Right ventricle myocardium superior (tissue), 1 donor: ENCODE measurements at regions not wholly inside any gene's neighbourhood (a gene's known extent, or its start where the extent isn't known, plus 50 kb on each side); places are given as distances from the start of the nearest gene placed in this dataset.
"Not testable (repeated sequence)": the region's sequence is repeated elsewhere in the genome, so short reads cannot be mapped to it uniquely, and the experiment has no call there.

Experiments
- ATAC-seq: fragments of 200-7000 bp; cut with Tn5 transposase; one replicate; pipeline ENCODE4 v1.9.1; 2020; ENCODE audit warnings: mild to moderate bottlenecking; ENCODE audit not compliant: poor library complexity
- DNase-seq: peaks from one replicate; pipeline ENCODE4 v3.0.0-alpha.2; 2020
- intact Hi-C: fragments of 100-400 bp; cut with DNase I; formaldehyde crosslinking; loops from one replicate; pipeline ENCODE4 v1.11.2; 2022
- donor health status: DM: no; HTN: yes; CAD: no; lungs with severe emphysema.

DNA sequence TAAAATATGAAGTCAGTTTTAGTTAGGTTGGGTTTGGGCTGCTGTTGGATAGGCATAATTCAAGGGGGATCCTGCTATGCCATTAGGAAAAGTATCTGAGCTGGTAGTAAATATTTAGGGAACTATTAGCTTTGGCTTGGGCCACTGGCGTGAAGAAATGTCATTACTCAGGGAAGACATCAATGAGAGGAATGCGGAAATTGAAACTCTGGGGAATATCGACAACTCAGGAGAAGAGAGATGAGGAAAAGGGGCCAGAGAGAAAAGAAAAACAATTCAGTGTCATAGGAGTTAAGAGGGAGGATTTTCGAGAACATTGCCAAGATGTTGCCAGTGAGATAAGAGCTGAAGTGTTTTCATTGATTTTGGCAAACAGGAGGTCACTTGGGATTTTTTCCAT, 149.7 kb upstream of the PARD3B start:
- DNase-seq (no peak), ATAC-seq (no peak)
- intact Hi-C loops, result no loop called here

DNA sequence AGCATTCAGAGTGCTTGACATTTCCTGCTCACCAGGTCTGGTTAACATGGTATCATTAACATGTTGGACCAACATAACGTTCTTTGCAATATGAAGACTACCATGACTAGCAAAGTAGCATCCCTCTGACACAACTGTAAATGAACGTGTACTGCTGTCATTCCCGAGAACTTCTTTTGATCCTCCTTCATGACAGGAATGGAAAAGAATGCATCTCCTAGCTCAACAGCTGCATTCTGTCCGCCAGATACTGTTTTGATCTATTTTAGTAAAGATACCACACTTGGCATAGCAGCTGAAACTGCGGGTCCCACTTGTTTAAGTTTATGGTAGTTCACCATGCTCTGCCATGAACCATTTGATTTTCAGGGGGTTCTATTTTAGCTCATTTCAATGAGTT, 144.2 kb upstream of the PARD3B start:
- ATAC-seq (no peak), DNase-seq (no peak)
- intact Hi-C loops, result no loop called here

DNA sequence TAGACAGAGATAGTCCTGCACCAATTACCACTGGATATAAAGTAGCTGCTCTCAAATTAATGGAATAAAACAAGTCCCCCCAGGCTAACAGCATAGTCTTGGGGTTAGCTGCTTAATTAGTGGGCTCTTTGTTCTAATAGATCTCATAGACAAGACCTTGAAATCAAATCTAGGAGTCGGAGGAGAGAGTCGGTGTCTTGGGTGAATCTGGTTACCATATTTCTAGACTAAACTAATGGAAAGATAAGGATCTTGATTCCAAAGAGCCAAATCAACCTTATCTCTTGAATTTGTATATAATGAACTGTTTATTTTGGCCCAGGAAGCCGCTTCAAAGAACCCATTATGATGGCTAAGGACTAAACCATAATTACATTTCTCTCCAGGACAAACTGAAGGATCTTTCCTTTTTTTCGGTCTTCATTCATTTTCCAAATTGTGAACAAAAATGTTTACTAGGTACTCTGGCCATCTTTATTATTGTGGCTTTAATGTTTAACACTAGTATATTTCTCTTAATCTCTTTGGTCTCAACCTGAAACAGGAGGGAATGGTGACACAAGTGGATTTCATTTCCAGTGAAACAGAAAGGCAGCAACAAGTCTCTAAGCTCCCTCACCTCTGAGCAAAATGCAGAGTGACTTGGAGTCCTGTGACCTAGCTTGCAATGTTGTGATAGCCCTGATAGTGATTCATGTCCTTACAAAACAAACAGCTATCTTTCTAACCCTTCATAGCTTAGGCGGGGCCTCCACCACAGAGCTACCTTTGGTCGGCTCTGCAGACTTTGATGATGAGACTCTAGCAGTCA, 137.9 kb upstream of the PARD3B start:
- DNase-seq, result no peak
- no peak for ATAC-seq
- intact Hi-C loops, result no loop called here

DNA sequence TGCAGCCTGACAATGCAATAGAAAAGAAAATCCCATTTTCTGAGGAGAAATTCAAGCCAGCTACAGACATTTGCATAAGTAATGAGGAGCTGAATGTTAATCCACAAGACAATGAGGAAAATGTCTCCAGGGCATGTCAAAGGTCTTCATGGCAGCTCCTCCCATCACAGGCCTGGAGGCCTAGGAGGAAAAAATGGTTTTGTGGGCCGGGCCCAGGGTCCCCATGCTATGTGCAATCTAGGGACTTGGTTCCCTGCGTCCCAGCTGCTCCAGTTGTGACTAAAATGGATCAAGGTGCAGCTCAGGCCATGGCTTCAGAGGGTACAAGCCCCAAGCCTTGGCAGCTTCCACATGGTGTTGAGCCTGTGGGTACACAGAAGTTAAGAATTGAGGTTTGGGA, 132.5 kb upstream of the PARD3B start:
- ATAC-seq, intact Hi-C loops, DNase-seq: not testable (repeated sequence)

DNA sequence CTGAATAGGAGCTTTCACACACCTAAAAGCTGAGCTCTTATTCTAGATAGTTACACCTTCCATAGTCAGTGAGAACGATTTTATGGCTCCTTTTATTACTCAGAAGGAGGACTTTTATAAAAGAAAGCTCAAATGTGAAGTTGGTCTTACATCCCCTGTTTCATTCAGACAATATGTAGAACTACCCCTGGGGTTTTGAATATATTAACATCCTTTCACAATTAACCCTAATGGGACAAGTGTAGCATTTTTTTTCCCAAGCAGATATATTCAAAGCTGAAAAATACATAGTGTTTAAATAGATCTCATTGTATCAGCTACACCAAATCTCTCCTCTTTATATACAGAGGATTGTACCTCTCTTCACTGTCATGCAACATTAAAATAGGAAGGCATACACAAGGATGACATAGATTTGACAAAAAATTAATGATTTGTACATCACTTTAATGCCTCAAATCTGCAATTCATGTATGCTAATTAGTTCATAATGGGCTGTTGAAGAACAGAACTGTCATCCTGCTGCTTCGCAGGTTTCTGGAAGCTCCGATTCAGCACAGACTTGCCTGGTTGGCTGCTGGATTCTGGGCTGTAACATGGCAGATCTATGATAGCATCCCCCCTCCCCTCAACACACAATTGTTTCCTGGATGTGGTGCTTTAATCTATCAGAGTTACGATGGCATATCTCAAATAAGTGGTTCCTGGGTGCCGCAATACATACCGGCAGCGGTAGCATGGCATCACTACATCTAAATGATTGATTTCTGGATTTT, 129.7 kb upstream of the PARD3B start:
- intact Hi-C loops, result no loop called here

DNA sequence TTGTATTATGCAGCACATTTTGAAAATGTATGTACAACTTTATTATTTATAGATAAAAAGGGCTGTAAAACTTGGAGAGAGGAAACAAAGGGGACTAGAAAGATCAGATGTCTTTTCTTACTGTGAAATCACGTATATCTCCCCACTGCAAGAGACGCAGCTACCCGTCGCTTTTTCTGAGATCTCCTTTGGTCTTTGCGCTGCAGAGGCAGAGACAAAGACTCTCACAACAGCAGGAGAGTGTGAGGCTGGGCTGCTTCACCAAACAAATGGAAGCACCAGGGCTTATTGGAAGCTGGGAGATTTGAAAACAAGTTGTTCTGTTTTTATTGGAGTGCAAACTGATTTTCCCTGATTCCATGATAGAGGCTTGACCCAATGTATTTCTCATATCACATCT, 129.0 kb upstream of the PARD3B start:
- intact Hi-C loops, result no loop called here
- ATAC-seq, result no peak
- DNase-seq, result no peak

More for the DNA sequence above, 129.7 kb upstream of the PARD3B start:
- ATAC-seq, result no peak
- no peak for DNase-seq

DNA sequence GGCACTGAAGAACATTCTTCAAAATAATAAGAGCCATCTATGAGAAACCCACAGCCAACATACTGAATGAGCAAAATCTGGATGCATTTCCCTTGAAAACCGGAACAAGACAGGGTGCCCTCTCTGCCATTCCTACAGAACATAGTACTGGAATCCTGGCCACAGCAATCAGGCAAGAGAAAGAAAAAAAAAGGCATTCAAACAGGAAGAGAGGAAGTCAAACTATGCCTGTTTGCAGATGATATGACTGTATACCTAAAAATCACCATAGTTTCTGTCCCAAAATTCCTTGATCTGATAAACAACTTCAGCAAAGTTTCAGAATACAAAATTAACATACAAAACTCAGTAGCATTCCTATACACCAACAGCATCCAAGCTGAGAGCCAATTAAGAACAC, 119.5 kb upstream of the PARD3B start:
- DNase-seq (no peak), ATAC-seq (no peak)
- intact Hi-C loops, result no loop called here

DNA sequence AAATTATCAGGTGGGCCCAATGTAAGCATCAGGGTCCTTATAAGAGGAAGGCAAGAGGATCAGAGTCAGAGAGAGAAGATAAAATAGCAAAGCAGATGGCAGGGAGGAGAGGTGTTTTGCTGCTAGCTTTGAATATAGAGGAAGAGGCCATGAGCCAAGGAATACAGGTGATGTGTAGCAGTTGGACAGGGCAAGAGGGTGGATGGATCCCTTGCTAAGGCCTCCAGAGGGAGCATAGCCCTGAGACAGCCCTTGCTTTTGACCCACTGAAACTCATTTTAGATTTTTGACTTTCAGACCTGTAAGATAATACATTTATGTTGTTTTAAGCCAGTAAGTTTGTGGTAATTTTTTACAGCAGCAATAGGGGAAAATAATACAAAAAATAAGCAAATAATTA, 116.6 kb upstream of the PARD3B start:
- no peak for ATAC-seq
- intact Hi-C loops, result no loop called here
- no peak for DNase-seq

DNA sequence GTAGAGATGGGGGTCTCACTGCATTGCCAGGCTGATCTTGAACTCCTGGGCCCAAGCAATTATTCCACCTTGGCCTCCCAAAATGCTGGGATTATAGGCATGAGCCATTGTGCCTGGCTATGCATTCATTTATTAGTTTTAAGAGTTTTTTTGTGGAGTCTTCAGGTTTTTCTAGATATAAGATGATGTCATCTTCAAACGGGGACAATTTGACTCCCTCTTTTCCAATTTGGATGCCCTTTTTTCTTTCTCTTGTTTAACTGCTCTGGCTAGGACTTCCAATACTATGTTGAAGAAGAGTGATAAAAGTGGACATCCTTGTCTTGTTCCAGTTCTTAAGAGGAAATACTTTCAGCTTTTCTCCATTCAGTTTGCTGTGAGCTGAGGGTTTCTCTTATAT, 113.7 kb upstream of the PARD3B start:
- no peak for ATAC-seq
- intact Hi-C loops, result no loop called here
- DNase-seq, result no peak

DNA sequence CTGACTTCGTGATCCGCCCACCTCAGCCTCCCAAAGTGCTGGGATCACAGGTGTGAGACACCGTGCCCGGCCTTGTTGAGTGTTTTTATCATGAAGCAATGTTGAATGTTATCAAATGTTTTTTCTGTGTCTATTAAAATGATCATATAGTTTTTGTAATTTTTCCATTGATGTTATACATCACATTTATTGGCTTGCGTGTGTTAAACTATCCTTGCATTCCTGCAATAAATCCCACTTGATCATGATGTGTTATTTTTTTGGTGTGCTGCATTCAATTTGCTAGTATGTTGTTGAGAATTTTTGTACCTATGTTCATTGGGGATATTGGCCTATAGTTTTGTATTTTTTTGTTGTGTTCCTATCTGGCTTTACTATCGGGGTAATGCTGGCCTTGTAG, 113.1 kb upstream of the PARD3B start:
- intact Hi-C loops, result no loop called here
- no peak for DNase-seq
- ATAC-seq, result no peak

DNA sequence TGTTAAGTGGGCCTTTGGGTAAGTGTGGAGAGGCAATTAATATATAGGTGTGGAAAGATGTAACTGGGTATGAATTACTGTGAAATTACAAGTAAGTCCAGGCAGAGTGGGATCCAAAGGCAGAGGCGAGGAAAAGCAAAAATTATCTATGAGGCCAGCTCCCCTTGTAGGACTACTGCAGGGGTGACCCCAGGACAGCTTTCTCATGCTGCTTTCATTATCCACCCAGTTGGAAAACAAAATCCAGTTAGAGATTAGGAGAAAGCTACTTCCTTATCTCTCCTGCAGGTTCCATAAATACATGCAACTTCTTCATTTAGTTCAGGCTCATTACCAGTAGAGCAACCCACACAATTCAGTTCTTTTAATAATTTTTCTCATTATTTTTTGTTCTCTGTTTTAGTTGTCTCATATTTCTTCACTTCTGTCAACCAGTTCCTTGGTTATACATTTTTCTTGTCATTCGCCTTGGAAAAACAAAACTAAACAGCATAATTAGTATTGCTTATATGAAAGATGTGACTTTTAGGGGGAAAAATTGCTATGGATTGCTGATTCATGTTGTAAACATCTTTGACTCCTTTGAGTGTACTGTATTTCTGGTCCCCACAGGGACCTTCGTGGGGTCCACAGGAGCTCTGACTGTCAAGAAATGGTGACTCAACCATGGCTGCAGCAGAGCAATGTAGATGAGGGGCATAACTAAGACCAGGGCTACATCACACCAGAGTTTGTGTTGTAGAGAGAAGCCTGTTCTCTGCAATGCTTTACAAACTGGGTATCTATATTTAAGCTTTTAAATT, 110.4 kb upstream of the PARD3B start:
- intact Hi-C loops, result no loop called here
- DNase-seq (no peak), ATAC-seq (no peak)

DNA sequence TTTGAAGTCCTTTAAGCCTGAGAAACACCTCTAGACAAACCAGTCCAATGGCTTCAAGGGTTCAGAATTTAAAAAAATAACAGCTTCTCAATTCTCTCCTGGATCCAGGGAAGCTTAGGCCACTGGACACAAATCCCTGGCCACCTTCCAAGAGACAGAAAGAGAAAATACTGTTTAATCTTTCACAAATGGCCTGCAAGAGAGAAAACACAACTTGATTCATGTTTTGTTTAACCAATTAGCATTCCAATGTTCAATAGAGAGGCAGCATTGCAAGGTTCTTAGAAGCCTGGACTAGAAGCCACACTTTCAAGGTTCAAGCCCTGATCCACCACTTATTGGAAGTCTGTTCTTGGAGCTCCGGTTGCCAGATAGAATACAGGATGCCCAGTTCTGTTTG, 109.0 kb upstream of the PARD3B start:
- intact Hi-C loops, result no loop called here
- ATAC-seq, result no peak

DNA sequence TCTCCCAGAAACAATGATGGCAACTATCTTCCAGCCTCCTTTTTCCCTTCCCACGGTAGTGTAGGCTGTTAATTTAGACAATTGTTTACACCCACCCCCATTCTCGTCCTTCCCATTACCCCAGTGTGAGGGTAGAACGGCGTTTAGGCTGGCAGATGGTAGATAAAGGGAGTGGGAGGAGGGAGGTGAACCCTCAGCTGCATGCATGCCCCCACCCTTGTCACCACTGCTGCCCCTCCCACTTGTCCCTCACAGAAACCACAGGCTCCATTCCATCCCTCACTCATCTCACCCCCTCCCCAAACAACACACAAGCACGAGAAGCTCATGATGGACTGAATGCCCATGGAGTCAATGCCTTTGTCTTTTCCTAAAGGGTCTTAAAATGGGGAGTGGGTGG, 107.9 kb upstream of the PARD3B start:
- intact Hi-C loops, result no loop called here
- DNase-seq (no peak), ATAC-seq (no peak)

More for the DNA sequence above, 109.0 kb upstream of the PARD3B start:
- no peak for DNase-seq

DNA sequence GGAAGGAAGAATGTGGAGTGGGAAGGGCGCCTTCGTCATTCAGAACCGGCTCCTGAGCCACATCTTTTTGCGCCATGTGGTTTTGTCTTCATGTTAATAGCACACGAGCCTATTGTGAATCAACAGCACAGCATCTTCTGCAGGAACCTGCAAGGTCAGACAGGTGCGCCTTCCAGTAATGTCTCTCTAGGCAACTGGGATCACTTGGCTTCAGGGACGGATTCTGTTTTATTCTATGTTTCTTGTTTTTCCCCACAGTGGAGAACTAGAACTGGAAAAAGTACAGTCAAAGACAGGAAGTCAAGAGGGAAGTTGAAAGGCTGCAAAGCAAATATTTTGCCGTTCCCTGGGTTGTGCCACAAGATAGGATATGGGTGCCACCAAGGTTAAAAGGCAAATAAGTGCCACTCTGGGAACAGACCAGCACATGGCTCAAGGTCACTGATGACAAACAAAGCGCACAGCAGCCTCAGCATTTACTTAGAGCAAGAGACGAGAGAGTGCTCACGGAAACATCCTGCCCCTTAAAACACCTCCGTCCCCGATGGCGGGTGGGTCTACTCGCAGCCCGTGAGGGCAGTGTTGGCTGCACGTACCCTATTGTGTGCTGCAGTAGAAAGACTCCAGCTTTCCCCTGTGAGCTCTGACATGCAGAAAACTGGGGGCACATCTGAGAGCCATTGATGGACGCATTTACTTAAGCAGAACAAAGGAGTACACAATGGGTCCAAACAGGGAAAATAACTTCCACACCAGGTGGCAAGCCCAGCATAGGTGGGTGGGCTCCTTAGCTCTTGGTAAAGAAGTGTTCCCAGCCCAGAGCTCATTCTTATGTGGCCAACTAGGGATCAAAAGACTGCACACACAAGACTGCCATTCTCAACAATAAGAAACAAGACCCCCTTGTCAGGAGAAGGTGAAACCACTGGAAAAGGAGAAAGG, 107.2 kb upstream of the PARD3B start:
- no peak for DNase-seq

DNA sequence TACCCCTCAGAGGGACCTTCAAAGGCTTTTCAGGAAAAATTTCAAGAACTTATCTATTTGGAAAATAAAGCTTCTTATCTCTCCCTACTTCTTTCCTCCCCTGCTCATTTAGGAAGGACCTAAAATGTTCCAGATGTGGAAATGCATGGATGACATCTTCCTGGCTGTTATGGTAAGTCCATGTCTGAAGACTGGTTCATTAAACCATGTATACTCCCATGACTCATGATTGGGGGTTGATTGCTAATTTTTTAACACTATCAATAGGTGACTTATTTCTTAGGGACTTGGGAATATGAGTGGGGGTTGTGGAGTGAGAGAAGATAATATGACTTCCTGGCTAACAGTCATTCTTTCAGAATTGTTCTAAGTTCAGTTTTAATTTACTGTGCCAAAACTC, 104.0 kb upstream of the PARD3B start:
- DNase-seq (no peak), ATAC-seq (no peak)
- intact Hi-C loops, result no loop called here

More for the DNA sequence above, 107.2 kb upstream of the PARD3B start:
- ATAC-seq, result no peak
- intact Hi-C loops, result no loop called here

DNA sequence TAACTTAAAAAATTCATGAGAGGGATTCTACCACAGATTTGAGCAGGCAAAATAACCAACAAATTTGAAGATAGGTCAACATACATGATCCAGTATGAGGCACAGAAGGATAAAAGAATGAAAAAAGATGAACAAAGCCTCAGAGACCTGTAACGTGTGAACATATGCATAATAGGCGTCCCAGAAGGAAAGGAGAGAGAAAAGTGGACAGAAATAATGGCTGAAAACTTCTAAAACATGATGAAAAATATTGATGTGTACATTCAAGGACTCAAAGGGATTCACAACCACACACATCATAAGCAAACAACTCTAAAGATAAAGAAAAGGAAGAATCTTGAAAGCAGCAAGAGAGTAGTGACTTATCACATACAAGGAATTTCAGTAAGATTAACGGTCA, 100.1 kb upstream of the PARD3B start:
- intact Hi-C loops, result no loop called here
- DNase-seq (no peak), ATAC-seq (no peak)

DNA sequence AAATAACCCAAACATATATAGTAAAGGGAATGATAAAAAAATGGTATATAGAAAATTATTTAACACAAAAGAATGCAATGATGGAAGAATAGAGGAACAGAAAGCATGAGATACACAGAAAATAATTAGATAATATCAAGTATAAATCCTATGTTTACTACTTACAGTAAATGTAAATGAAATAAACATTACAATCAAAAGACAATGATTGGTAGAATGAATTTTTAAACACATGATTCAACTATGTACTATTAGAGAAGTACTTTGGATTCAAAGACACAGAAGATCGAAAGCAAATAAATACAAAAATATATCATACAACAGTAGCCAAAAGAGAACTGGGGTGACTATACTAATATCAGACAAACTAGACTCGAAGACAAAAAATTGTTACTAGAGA, 97.6 kb upstream of the PARD3B start:
- ATAC-seq (no peak), DNase-seq (no peak)
- intact Hi-C loops, result no loop called here

DNA sequence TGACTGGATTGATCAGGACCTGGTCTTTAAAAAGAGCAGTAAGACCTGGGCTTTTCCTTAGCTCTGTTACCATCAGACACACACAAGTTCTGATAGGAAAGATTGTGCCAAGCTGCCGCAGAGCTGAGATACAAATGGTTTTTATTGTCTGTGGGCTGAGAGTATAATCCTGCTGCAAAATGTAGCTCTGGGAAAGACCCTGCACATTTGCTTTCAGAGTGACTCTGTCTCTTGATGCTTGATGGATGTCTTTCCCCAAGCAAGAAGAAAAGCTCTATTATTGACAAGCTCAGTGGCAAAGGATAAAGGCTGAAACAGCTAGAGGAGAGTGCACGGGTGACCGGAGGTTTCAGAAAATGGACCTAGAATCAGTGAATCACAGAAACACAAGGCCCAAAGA, 95.3 kb upstream of the PARD3B start:
- intact Hi-C loops, result no loop called here
- ATAC-seq (no peak), DNase-seq (no peak)
